ENCODE measurements at regions not wholly inside any gene's neighbourhood (a gene's known extent, or its start where the extent isn't known, plus 50 kb on each side); places are given as distances from the start of the nearest gene placed in this dataset.

DNA sequence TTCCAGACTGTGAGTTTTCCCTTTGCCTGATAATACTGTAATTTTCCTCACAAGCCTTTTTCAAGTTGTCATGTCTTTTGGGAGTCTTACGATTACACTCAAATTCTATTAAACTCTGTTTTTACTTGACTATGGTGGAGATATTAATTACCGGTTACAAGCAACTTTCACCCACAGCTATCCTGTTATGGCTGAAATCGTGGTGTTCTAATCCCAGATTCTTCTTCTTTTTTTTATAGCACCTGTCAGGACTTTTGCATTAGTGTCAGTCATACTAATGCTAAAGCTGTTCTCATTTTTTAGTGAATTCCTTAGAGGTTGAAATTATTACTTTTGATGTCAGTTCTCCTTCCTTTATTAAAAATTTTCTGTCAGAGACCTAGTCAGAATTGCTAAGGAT lies 187.8 kb upstream of the CSNK1A1L start:
- no peak for TF ChIP-seq ZNF749 (CRISPR knock-in tag; IDR thresholded peaks at IDR 0.05; ENCODE audit: borderline replicate concordance)
- no peak for TF ChIP-seq ZNF431 (CRISPR knock-in tag; IDR thresholded peaks at IDR 0.05; ENCODE audit: borderline replicate concordance, low read depth)
- TF ChIP-seq, protein P1, sequence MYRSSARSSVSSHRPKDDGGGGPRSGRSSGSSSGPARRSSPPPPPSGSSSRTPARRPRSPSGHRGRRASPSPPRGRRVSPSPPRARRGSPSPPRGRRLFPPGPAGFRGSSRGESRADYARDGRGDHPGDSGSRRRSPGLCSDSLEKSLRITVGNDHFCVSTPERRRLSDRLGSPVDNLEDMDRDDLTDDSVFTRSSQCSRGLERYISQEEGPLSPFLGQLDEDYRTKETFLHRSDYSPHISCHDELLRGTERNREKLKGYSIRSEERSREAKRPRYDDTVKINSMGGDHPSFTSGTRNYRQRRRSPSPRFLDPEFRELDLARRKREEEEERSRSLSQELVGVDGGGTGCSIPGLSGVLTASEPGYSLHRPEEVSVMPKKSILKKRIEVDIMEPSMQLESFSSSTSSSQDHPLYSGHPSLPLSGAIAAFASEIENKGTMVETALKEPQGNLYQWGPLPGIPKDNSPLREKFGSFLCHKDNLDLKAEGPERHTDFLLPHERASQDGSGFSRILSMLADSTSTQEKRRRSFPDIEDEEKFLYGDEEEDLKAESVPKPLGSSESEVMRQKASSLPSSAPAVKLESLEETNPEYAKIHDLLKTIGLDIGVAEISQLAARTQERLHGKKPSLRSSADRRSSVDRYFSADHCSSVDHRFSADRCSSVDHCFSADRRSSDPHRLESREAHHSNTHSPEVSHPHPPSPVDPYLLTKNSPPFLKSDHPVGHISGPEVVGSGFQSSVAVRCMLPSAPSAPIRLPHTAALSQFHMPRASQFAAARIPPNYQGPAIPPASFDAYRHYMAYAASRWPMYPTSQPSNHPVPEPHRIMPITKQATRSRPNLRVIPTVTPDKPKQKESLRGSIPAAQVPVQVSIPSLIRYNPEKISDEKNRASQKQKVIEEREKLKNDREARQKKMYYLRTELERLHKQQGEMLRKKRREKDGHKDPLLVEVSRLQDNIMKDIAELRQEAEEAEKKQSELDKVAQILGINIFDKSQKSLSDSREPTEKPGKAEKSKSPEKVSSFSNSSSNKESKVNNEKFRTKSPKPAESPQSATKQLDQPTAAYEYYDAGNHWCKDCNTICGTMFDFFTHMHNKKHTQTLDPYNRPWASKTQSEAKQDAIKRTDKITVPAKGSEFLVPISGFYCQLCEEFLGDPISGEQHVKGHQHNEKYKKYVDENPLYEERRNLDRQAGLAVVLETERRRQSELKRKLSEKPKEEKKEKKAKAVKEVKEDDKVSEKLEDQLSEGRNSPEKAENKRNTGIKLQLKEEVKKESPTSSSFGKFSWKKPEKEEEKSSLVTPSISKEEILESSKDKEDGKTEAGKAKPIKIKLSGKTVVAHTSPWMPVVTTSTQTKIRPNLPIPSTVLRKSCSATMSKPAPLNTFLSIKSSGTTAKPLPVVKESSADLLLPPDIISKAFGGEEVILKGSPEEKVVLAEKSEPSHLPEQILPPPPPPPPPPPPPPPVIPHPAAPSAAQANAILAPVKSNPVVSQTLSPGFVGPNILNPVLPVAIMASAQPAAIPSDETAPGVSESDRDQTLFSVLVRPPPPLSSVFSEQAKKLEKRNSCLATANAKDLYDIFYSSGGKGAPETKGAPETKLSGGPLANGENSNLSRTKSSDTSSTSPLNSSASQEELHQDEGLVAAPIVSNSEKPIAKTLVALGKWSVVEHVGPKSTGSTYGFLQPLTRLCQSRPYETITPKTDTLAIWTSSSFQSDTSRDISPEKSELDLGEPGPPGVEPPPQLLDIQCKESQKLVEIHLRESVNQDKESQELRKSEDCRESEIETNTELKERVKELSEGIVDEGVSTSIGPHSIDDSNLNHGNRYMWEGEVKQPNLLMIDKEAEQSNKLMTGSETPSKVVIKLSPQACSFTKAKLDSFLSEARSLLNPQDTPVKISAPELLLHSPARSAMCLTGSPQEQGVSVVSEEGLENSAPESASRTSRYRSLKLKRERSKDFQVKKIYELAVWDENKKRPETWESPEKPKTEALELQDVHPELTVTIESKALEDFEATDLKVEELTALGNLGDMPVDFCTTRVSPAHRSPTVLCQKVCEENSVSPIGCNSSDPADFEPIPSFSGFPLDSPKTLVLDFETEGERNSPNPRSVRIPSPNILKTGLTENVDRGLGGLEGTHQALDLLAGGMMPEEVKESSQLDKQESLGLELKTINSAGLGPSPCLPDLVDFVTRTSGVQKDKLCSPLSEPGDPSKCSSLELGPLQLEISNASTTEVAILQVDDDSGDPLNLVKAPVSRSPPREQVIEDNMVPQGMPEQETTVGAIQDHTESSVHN (CRISPR knock-in tag; IDR thresholded peaks at IDR 0.05) = no peak
- TF ChIP-seq, protein P2, sequence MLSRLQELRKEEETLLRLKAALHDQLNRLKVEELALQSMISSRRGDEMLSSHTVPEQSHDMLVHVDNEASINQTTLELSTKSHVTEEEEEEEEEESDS (CRISPR knock-in tag; IDR thresholded peaks at IDR 0.05; ENCODE audit: borderline replicate concordance) = no peak
- TF ChIP-seq ZFX (CRISPR knock-in tag; IDR thresholded peaks at IDR 0.05; ENCODE audit: low read depth) = no peak

All from HepG2 (cell line).